Astrocyte (in vitro differentiated cells and primary cell): ENCODE measurements at regions not wholly inside any gene's neighbourhood (a gene's known extent, or its start where the extent isn't known, plus 50 kb on each side); places are given as distances from the start of the nearest gene placed in this dataset.

Experiments used
- EZH2 ChIP-seq: IDR thresholded peaks from 2 replicates; pipeline ENCODE4 v1.6.1; 2012; ENCODE audit warnings: mild to moderate bottlenecking, low read length, inconsistent platforms; ENCODE audit not compliant: insufficient read depth
- TF ChIP-seq, protein P1 (sequence below): IDR thresholded peaks from 2 replicates; pipeline ENCODE4 v1.5.1; 2011; ENCODE audit warnings: low read depth, mild to moderate bottlenecking, inconsistent platforms, low read length, moderate library complexity; ENCODE audit not compliant: insufficient read depth

DNA sequence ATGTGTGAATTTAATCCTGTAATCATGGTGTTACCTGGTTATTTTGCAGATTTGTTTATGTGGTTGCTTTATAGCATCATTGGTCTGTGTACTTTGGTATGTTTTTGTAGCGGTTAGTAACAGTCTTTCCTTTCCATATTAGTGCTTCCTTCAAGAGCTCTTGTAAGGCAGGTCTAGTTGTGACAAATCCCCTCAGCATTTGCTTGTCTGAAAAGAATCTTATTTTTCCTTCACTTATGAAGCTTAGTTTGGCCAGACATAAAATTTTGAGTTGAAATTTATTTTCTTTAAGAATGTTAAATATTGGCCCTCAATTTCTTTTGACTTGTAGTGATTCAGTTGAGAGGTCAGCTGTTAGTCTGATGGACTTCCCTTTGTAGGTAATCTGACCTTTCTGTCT lies 1096.1 kb upstream of the SLIT2 start:
- TF ChIP-seq EZH2: no peak
- TF ChIP-seq, protein P1, sequence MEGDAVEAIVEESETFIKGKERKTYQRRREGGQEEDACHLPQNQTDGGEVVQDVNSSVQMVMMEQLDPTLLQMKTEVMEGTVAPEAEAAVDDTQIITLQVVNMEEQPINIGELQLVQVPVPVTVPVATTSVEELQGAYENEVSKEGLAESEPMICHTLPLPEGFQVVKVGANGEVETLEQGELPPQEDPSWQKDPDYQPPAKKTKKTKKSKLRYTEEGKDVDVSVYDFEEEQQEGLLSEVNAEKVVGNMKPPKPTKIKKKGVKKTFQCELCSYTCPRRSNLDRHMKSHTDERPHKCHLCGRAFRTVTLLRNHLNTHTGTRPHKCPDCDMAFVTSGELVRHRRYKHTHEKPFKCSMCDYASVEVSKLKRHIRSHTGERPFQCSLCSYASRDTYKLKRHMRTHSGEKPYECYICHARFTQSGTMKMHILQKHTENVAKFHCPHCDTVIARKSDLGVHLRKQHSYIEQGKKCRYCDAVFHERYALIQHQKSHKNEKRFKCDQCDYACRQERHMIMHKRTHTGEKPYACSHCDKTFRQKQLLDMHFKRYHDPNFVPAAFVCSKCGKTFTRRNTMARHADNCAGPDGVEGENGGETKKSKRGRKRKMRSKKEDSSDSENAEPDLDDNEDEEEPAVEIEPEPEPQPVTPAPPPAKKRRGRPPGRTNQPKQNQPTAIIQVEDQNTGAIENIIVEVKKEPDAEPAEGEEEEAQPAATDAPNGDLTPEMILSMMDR: no peak
